BE2C (cell line): ENCODE measurements at regions not wholly inside any gene's neighbourhood (a gene's known extent, or its start where the extent isn't known, plus 50 kb on each side); places are given as distances from the start of the nearest gene placed in this dataset.

ENCODE experiments used
- DNase-seq: peaks from one replicate; pipeline ENCODE4 v3.0.0-alpha.2; 2020
- H3K27me3 ChIP-seq: fragments of 250-450 bp; sonication (Bioruptor Pico); 2 replicates; pipeline ENCODE4 v1.5.1; 2020; ENCODE audit warnings: mild to moderate bottlenecking
- H3K36me3 ChIP-seq: fragments of 250-450 bp; sonication (Bioruptor Pico); 2 replicates; pipeline ENCODE4 v1.5.1; 2020; ENCODE audit warnings: mild to moderate bottlenecking
- H3K4me1 ChIP-seq: fragments of 250-450 bp; sonication (Bioruptor Pico); 2 replicates; pipeline ENCODE4 v1.5.1; 2020
- H3K4me3 ChIP-seq: 2 replicates; pipeline ENCODE4 v1.5.1; 2011; ENCODE audit warnings: low read depth, low read length
- H3K9me3 ChIP-seq: fragments of 250-450 bp; sonication (Bioruptor Pico); 2 replicates; pipeline ENCODE4 v1.5.1; 2020
- TF ChIP-seq, protein P1 (sequence below): IDR thresholded peaks from 2 replicates; pipeline ENCODE4 v1.5.1; 2012; ENCODE audit warnings: mild to moderate bottlenecking, low read depth, low read length

DNA sequence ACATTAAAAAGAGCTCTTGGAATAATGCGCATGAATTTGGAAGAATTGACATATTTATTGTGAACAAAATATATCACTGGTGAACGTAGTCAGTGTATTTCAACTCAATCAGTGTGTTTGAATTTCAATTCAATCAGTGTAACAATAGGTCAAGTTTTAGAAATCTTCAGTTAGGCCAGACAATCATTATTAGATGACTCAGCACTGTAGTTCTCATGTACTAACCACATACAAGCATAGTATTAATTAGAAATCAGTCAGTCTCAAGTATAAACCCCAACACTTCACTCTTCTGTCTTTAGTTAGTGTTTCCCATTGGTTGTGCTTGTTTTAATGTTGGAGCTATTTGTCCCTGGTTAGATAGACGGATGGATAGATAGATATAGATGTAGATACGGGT lies 1247.9 kb downstream of the NXPH1 start:
- Histone ChIP-seq H3K36me3 (no peaks in the 10 kb centered on the region), H3K4me1 (no peaks in the 10 kb centered on the region), H3K27me3 (no peaks in the 10 kb centered on the region), H3K9me3 (no peaks in the 10 kb centered on the region), H3K4me3 (no peak overlapping the region)
- no peak for DNase-seq
- TF ChIP-seq, protein P1, sequence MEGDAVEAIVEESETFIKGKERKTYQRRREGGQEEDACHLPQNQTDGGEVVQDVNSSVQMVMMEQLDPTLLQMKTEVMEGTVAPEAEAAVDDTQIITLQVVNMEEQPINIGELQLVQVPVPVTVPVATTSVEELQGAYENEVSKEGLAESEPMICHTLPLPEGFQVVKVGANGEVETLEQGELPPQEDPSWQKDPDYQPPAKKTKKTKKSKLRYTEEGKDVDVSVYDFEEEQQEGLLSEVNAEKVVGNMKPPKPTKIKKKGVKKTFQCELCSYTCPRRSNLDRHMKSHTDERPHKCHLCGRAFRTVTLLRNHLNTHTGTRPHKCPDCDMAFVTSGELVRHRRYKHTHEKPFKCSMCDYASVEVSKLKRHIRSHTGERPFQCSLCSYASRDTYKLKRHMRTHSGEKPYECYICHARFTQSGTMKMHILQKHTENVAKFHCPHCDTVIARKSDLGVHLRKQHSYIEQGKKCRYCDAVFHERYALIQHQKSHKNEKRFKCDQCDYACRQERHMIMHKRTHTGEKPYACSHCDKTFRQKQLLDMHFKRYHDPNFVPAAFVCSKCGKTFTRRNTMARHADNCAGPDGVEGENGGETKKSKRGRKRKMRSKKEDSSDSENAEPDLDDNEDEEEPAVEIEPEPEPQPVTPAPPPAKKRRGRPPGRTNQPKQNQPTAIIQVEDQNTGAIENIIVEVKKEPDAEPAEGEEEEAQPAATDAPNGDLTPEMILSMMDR: no peak

DNA sequence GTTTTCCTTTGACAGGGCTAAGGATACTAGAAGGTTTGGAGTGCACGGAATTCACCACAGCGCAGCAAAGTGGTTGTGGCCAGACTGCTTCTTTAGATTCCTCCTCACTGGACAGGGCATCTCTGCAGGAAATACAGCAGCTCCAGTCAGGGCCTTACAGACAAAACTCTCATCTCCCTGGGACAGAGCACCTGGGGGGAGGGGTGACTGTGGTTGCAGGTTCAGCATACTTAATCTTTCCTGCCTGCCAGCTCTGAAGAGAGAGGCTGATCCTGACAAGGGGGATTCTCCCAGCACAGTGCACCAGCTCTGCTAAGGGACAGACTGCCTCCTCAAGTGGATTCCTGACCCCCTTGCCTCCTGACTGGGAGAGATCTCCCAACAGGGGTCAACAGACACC lies 1257.9 kb downstream of the NXPH1 start:
- Histone ChIP-seq H3K27me3 (no peaks in the 10 kb centered on the region), H3K4me3 (no peak overlapping the region), H3K4me1 (no peaks in the 10 kb centered on the region; the same call in 1 of the 2 replicates), H3K36me3 (no peaks in the 10 kb centered on the region), H3K9me3 (no peaks in the 10 kb centered on the region)
- DNase-seq: no peak
- TF ChIP-seq, protein P1: no peak

DNA sequence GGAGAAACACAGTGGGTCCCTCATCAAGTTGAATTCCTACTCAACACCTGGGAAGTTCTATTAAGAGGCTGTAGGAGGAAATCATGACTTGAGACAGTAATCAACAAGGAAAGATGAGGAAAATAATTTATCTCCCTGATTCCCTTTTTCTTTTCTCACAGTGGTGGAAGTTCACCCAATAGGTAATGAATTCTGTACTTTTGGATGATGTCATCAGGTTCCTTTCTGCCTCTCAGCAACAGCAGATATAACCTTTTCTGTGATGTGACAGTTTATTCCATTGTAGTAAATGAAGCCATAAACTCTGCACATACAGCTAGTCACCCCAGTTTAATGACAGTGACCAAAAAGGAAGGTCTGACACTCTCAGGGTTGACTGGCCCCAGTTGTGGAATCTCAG lies 1265.0 kb downstream of the NXPH1 start:
- TF ChIP-seq, protein P1: no peak
- Histone ChIP-seq H3K27me3 (no peaks in the 10 kb centered on the region), H3K4me3 (no peak overlapping the region), H3K36me3 (no peaks in the 10 kb centered on the region), H3K4me1 (no peaks in the 10 kb centered on the region; the same call in 1 of the 2 replicates), H3K9me3 (no peaks in the 10 kb centered on the region)
- no peak for DNase-seq

DNA sequence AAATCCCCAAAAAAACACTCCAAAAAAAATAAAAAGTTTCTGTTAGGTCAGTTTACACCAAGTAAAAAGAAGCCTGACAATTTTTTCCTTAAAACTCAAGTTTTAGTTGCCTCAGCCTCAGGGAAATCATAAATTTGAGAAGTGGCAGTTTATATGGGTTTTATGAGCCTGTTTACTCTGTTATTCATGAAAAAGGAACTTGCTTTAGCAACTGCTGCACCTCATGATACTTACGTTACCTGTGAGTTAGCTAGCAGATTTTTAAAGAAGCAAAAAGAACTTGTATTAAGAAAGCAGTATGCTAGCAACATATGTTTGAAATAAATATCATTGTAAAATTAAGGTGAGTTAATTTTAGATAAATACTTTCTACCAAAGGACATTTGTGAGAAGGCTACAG lies 1264.5 kb upstream of the PHF14 start:
- no peaks in the 10 kb centered on the region for H3K27me3 ChIP-seq
- no peak for DNase-seq
- no peak overlapping the region for H3K4me3 ChIP-seq
- TF ChIP-seq, protein P1: no peak
- H3K36me3 ChIP-seq: no peaks in the 10 kb centered on the region
- H3K4me1 ChIP-seq: no peaks in the 10 kb centered on the region
- H3K9me3 ChIP-seq: no peaks in the 10 kb centered on the region

DNA sequence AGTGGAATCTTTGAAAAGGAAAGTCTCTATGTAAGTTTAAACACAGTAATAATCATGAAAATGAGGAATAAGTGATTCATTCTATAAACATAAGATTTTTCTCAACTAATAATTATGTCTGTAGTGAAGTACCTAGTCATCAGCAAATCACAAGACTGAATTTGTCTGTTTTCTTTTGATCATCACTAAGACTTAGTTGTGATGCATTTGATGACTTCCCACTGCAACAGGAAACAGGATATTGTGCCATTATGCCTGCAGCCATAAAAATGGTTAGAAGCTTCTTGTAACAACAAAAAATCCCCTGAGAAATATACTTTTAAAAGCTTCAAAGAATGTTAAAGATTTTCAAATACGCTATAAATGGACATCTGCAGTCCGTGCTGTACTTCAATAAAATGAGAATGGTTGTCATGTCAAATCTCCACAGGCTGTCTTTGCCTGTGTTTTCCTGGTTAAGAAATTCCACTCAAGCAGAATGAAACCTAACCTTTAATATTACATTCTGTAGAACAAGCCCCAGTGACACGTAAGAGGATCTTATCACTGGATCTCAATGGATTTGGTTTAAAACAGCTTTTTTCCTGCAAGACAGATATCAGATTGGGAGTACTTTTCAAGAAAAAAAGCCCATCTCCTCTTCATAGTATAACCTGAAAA lies 1262.3 kb upstream of the PHF14 start:
- DNase-seq: no peak
- no peaks in the 10 kb centered on the region for H3K9me3 ChIP-seq
- no peak overlapping the region for H3K4me3 ChIP-seq
- TF ChIP-seq, protein P1: no peak
- H3K4me1 ChIP-seq: no peaks in the 10 kb centered on the region
- H3K36me3 ChIP-seq: no peaks in the 10 kb centered on the region
- H3K27me3 ChIP-seq: no peaks in the 10 kb centered on the region

DNA sequence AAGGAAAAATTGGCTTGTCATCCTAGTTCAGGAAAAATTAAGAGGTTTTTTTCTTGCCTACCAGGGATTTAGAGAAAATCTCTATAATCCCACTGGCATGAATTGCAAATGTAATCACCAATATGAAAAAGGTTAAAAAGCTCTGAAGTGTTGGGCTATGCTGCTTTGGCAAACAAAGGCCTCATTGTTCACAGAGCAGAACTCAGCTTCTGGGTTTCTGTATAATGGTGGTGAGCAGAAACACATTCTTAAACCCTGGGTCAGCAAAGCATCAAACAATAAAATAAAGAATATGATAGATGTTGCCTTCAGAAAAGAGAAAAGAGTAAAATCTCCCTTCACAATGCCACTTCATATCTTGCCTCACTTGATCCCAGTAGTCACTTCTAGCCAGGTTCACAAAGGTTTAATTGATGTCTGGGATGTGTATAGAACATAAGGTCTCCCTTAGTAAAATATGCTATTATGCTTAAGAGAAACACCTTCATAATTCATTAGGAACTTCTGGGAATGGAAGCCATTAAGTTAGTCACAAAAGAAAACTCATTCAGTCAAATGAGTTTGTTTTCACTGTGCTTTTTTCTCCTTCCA lies 1255.5 kb upstream of the PHF14 start:
- Histone ChIP-seq H3K36me3 (no peaks in the 10 kb centered on the region), H3K9me3 (no peaks in the 10 kb centered on the region), H3K4me3 (no peak overlapping the region), H3K4me1 (no peaks in the 10 kb centered on the region), H3K27me3 (no peaks in the 10 kb centered on the region)
- no peak for DNase-seq
- TF ChIP-seq, protein P1: no peak
